MM.1S (cell line): ENCODE measurements at regions not wholly inside any gene's neighbourhood (a gene's known extent, or its start where the extent isn't known, plus 50 kb on each side); places are given as distances from the start of the nearest gene placed in this dataset.

ENCODE experiments used
- DNase-seq: peaks from one replicate; pipeline ENCODE4 v3.0.0-alpha.2; 2015
- H2AFZ ChIP-seq: fragments of 300-600 bp; sonication (generic); 2 replicates; pipeline ENCODE4 v1.6.0; 2016; ENCODE audit warnings: antibody characterized with exemption, low read length
- H3F3A ChIP-seq: fragments of 300-600 bp; sonication (generic); 2 replicates; pipeline ENCODE4 v1.6.1; 2016; ENCODE audit warnings: mild to moderate bottlenecking, antibody characterized with exemption, low read length, moderate library complexity, mixed read lengths; ENCODE audit not compliant: insufficient read depth
- H3K27ac ChIP-seq: fragments of 300-600 bp; sonication (generic); 2 replicates; pipeline ENCODE4 v1.5.1; 2016; ENCODE audit warnings: mild to moderate bottlenecking, low read length
- H3K27me3 ChIP-seq: fragments of 300-600 bp; sonication (generic); replicated peaks from 2 replicates; pipeline ENCODE4 v1.6.0; 2016; ENCODE audit warnings: low read length; ENCODE audit not compliant: insufficient read depth
- H3K36me3 ChIP-seq: fragments of 300-600 bp; sonication (generic); replicated peaks from 2 replicates; pipeline ENCODE4 v1.6.1; 2016; ENCODE audit warnings: mild to moderate bottlenecking, low read length, mixed read lengths; ENCODE audit not compliant: insufficient read depth
- H3K4me1 ChIP-seq: fragments of 300-600 bp; sonication (generic); 2 replicates; pipeline ENCODE4 v1.6.1; 2016; ENCODE audit warnings: low read length, mixed read lengths
- H3K4me2 ChIP-seq: fragments of 300-600 bp; sonication (generic); 2 replicates; pipeline ENCODE4 v1.6.0; 2016; ENCODE audit warnings: low read depth, low read length
- H3K4me3 ChIP-seq: fragments of 300-600 bp; sonication (generic); 2 replicates; pipeline ENCODE4 v1.5.1; 2016; ENCODE audit warnings: low read length, mixed read lengths
- H3K79me2 ChIP-seq: fragments of 300-600 bp; sonication (generic); 2 replicates; pipeline ENCODE4 v1.6.1; 2016; ENCODE audit warnings: mixed run types, low read length, mixed read lengths
- H3K9ac ChIP-seq: fragments of 300-600 bp; sonication (generic); 2 replicates; pipeline ENCODE4 v1.6.1; 2016; ENCODE audit warnings: low read length, mixed read lengths
- H3K9me2 ChIP-seq: fragments of 300-600 bp; sonication (generic); replicated peaks from 2 replicates; pipeline ENCODE4 v1.6.1; 2016; ENCODE audit warnings: mild to moderate bottlenecking, low read length, mixed read lengths; ENCODE audit not compliant: insufficient read depth
- H3K9me3 ChIP-seq: fragments of 300-600 bp; sonication (generic); replicated peaks from 2 replicates; pipeline ENCODE4 v1.6.1; 2016; ENCODE audit warnings: mild to moderate bottlenecking, low read length, mixed read lengths; ENCODE audit not compliant: insufficient read depth
- H4K20me1 ChIP-seq: fragments of 300-600 bp; sonication (generic); 2 replicates; pipeline ENCODE4 v1.6.1; 2016; ENCODE audit warnings: mild to moderate bottlenecking, low read length, moderate library complexity, mixed read lengths; ENCODE audit not compliant: insufficient read depth
- CTCF ChIP-seq: fragments of 300-600 bp; sonication (generic); IDR thresholded peaks from 2 replicates; pipeline ENCODE4 v1.5.1; 2016; ENCODE audit warnings: antibody characterized with exemption, low read length, mixed read lengths
- EZH2 ChIP-seq: fragments of 300-600 bp; sonication (generic); optimal IDR thresholded peaks from 2 replicates; pipeline ENCODE3; 2017; ENCODE audit warnings: low read depth, mild to moderate bottlenecking, antibody characterized with exemption, low read length, mixed read lengths
- EZH2phosphoT487 ChIP-seq: fragments of 300-600 bp; sonication (generic); IDR thresholded peaks from 2 replicates; pipeline ENCODE4 v1.6.1; 2018; ENCODE audit warnings: antibody characterized with exemption, low read length

- H3K9ac ChIP-seq, result no peak overlapping the region
- no peaks in the 10 kb centered on the region for H3K79me2 ChIP-seq
- H3K27me3 ChIP-seq, result no peaks in the 10 kb centered on the region
- no peak overlapping the region for H3K27ac ChIP-seq
- H3K4me3 ChIP-seq, result no peak overlapping the region
- DNase-seq, result no peak
- no peak overlapping the region for H3K4me2 ChIP-seq
- no peaks in the 10 kb centered on the region for H3K4me1 ChIP-seq
- H3K9me3 ChIP-seq, result no peaks in the 10 kb centered on the region
- H3K36me3 ChIP-seq, result no peaks in the 10 kb centered on the region
- no peak for TF ChIP-seq CTCF
- no peak for TF ChIP-seq EZH2
- TF ChIP-seq EZH2phosphoT487, result no peak
- H3F3A ChIP-seq, result no peaks in the 10 kb centered on the region
- no peak overlapping the region for H2AFZ ChIP-seq
- no peaks in the 10 kb centered on the region for H4K20me1 ChIP-seq
- no peaks in the 10 kb centered on the region for H3K9me2 ChIP-seq
These were observed 229.2 kb downstream of the SLC4A3 start for GRCh38 chr2:219856602-219857001.

GRCh38 chr2:219857751-219858150, 230.3 kb downstream of the SLC4A3 start:
- Histone ChIP-seq H3F3A (no peaks in the 10 kb centered on the region), H3K4me2 (no peak overlapping the region), H4K20me1 (no peaks in the 10 kb centered on the region), H2AFZ (no peak overlapping the region), H3K27ac (no peak overlapping the region), H3K9me2 (no peaks in the 10 kb centered on the region), H3K4me1 (no peaks in the 10 kb centered on the region), H3K9ac (no peak overlapping the region), H3K9me3 (no peaks in the 10 kb centered on the region), H3K36me3 (no peaks in the 10 kb centered on the region), H3K4me3 (no peak overlapping the region), H3K79me2 (no peaks in the 10 kb centered on the region), H3K27me3 (no peaks in the 10 kb centered on the region)
- TF ChIP-seq CTCF (no peak), EZH2 (no peak), EZH2phosphoT487 (no peak)
- DNase-seq, result no peak

DNA sequence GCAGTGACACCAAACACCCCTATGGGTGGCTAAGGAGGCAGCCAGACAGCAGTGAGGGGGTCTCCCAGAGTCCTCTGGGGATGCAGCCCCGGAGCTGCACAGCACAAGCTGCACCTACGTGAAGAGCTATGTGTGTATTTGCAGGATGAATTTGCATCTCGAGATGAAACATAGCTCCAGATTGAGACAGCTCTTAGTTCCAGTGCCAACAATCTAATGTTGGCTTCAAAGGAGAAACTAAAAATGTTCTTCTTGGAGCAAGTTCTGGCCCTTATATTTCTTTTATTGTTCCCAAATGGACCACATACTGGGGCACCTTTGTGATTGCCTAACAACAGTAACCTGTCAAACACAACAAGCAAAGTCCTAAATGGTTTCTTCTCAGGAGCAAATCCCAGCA, 233.9 kb downstream of the SLC4A3 start:
- Histone ChIP-seq H3F3A (no peaks in the 10 kb centered on the region), H3K27ac (no peak overlapping the region), H3K4me1 (no peaks in the 10 kb centered on the region), H4K20me1 (no peaks in the 10 kb centered on the region), H3K79me2 (no peaks in the 10 kb centered on the region), H3K9me3 (no peaks in the 10 kb centered on the region), H3K36me3 (no peaks in the 10 kb centered on the region), H3K4me2 (no peak overlapping the region), H2AFZ (no peak overlapping the region), H3K9ac (no peak overlapping the region), H3K27me3 (no peaks in the 10 kb centered on the region), H3K9me2 (no peaks in the 10 kb centered on the region), H3K4me3 (no peak overlapping the region)
- TF ChIP-seq CTCF (no peak), EZH2phosphoT487 (no peak), EZH2 (no peak)
- DNase-seq, result no peak
